ENCODE measurements at regions not wholly inside any gene's neighbourhood (a gene's known extent, or its start where the extent isn't known, plus 50 kb on each side); places are given as distances from the start of the nearest gene placed in this dataset.

DNA sequence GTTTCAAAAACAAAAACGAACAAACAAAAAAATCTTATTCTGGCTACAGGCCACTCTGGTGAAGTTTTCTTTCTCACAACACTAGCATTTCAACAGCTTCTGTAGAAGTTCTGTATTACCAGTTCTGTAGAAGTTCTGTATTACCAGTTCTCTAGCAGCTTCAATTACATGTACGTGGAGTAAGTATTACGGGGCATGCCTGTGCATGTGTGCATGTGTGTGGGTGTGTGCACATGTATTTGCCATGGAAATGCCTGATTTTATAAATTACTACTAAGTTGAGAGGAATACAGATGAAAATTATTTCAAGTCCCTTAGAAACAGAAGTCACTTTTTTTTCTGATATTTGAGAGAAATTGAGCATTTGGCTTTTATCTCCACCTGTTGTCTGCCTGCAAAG, 414.2 kb downstream of the FOXO1 start:
- 0 out of 2 replicates have a peak, but pooled peaks cover 2% of the 10 kb centered on the region for H3K9me3 ChIP-seq
- H3K27me3 ChIP-seq (replicated peaks; ENCODE audit: control insufficient read depth, insufficient read depth, low read length), result no peaks in the 10 kb centered on the region
- peaks cover 6% of the 10 kb centered on the region; the same call in 1 of the 2 replicates for H3K4me1 ChIP-seq
- H3K4me1 Mint-ChIP-seq (ENCODE audit: low read depth, unreplicated experiment), result no peaks in the 10 kb centered on the region
- H3K4me3 ChIP-seq (ENCODE audit: low read depth, low read length), result no peak overlapping the region
- no TSS peak for BruUV-seq (replicated peaks)
- CTCF ChIA-PET, result no interaction called here
- no peak overlapping the region for H3K4me3 Mint-ChIP-seq (ENCODE audit: unreplicated experiment)
- no peaks in the 10 kb centered on the region for H3K36me3 Mint-ChIP-seq (ENCODE audit: insufficient read depth, unreplicated experiment)
- no peaks in the 10 kb centered on the region for H3K36me3 ChIP-seq (ENCODE audit: control insufficient read depth, insufficient read depth, low read length)
- TF ChIP-seq, protein P1, sequence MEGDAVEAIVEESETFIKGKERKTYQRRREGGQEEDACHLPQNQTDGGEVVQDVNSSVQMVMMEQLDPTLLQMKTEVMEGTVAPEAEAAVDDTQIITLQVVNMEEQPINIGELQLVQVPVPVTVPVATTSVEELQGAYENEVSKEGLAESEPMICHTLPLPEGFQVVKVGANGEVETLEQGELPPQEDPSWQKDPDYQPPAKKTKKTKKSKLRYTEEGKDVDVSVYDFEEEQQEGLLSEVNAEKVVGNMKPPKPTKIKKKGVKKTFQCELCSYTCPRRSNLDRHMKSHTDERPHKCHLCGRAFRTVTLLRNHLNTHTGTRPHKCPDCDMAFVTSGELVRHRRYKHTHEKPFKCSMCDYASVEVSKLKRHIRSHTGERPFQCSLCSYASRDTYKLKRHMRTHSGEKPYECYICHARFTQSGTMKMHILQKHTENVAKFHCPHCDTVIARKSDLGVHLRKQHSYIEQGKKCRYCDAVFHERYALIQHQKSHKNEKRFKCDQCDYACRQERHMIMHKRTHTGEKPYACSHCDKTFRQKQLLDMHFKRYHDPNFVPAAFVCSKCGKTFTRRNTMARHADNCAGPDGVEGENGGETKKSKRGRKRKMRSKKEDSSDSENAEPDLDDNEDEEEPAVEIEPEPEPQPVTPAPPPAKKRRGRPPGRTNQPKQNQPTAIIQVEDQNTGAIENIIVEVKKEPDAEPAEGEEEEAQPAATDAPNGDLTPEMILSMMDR (IDR thresholded peaks at IDR 0.05; ENCODE audit: insufficient read depth in 1 of 2, low read depth in 1 of 2, low read length in 1 of 2, severe bottlenecking in 1 of 2, unreplicated experiment in 1 of 2), result no peak
- DNase-seq, result no peak
- no peak overlapping the region for H3K27ac Mint-ChIP-seq (ENCODE audit: unreplicated experiment)
- intact Hi-C loops (cut with micrococcal nuclease; ENCODE audit: unreplicated experiment), result no loop called here
- no peaks in the 10 kb centered on the region for H3K9me3 Mint-ChIP-seq (ENCODE audit: unreplicated experiment)
- no peaks in the 10 kb centered on the region for H3K27me3 Mint-ChIP-seq (ENCODE audit: insufficient read depth, unreplicated experiment)
- POLR2A ChIA-PET, result no interaction called here

DNA sequence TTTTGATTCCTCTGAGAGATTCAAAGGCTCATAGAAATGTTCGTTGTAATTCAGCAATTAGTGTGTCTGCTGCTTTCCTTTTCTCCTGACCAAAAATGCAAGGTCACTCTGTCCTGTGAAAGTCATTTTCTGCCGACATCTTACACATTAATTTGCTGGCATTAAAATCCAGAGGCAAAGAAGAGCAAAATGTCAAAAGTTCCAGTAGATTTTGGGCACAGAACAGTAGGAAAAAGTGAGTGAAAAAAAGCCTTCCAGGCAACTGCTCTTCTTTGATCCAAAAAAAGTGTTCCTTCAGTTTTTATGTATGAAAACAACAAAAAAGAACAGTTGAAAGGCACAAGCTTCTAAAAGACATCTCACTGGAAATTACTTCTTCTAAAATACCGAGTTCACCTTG, 413.8 kb downstream of the FOXO1 start:
- H3K36me3 ChIP-seq (ENCODE audit: control insufficient read depth, insufficient read depth, low read length), result no peaks in the 10 kb centered on the region
- BruUV-seq (replicated peaks), result no TSS peak
- ChIA-PET CTCF (no interaction called here), POLR2A (no interaction called here)
- no peaks in the 10 kb centered on the region for H3K9me3 Mint-ChIP-seq (ENCODE audit: unreplicated experiment)
- no peaks in the 10 kb centered on the region for H3K9me3 ChIP-seq
- H3K4me3 Mint-ChIP-seq (ENCODE audit: unreplicated experiment), result no peak overlapping the region
- no peak overlapping the region for H3K27ac Mint-ChIP-seq (ENCODE audit: unreplicated experiment)
- H3K36me3 Mint-ChIP-seq (ENCODE audit: insufficient read depth, unreplicated experiment), result no peaks in the 10 kb centered on the region
- H3K27me3 Mint-ChIP-seq (ENCODE audit: insufficient read depth, unreplicated experiment), result no peaks in the 10 kb centered on the region
- TF ChIP-seq, protein P1 (IDR thresholded peaks at IDR 0.05; ENCODE audit: insufficient read depth in 1 of 2, low read depth in 1 of 2, low read length in 1 of 2, severe bottlenecking in 1 of 2, unreplicated experiment in 1 of 2), result no peak
- H3K4me3 ChIP-seq (ENCODE audit: low read depth, low read length), result no peak overlapping the region
- intact Hi-C loops (cut with micrococcal nuclease; ENCODE audit: unreplicated experiment), result no loop called here
- H3K27me3 ChIP-seq (replicated peaks; ENCODE audit: control insufficient read depth, insufficient read depth, low read length), result no peaks in the 10 kb centered on the region
- no peak for DNase-seq
- H3K4me1 Mint-ChIP-seq (ENCODE audit: low read depth, unreplicated experiment), result no peaks in the 10 kb centered on the region
- peaks cover 6% of the 10 kb centered on the region; the same call in 1 of the 2 replicates for H3K4me1 ChIP-seq

DNA sequence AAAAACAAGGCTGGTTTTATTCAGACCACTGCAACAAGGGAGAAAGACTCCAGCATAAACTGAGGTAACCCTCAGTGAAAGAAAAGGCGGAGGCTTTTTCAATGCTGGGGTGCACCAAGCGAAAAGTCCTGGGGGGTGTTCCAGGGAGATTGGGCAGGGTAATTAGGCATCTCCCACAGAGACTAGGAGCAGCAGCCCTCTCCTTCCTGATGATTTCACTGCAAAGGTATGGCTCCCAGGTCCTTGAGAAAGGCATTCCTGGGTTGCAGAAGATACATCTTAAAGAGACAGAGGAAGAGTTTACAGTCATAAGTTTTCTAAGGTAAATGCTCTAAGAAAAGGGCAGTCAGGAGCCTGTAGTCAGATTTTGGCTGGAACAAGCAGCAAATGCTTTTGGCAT, 412.0 kb downstream of the FOXO1 start:
- H3K27me3 ChIP-seq (replicated peaks; ENCODE audit: control insufficient read depth, insufficient read depth, low read length), result no peaks in the 10 kb centered on the region
- no TSS peak for BruUV-seq (replicated peaks)

More for the DNA sequence above, 412.0 kb downstream of the FOXO1 start:
- H3K4me1 ChIP-seq, result peaks cover 6% of the 10 kb centered on the region; the same call in 1 of the 2 replicates
- TF ChIP-seq, protein P1 (IDR thresholded peaks at IDR 0.05; ENCODE audit: insufficient read depth in 1 of 2, low read depth in 1 of 2, low read length in 1 of 2, severe bottlenecking in 1 of 2, unreplicated experiment in 1 of 2), result no peak
- Mint-ChIP-seq H3K9me3 (ENCODE audit: unreplicated experiment) (no peaks in the 10 kb centered on the region), H3K27ac (ENCODE audit: unreplicated experiment) (no peak overlapping the region), H3K27me3 (ENCODE audit: insufficient read depth, unreplicated experiment) (no peaks in the 10 kb centered on the region), H3K4me3 (ENCODE audit: unreplicated experiment) (no peak overlapping the region), H3K4me1 (ENCODE audit: low read depth, unreplicated experiment) (no peaks in the 10 kb centered on the region), H3K36me3 (ENCODE audit: insufficient read depth, unreplicated experiment) (no peaks in the 10 kb centered on the region)
- no peaks in the 10 kb centered on the region for H3K9me3 ChIP-seq
- DNase-seq, result no peak
- H3K4me3 ChIP-seq (ENCODE audit: low read depth, low read length), result no peak overlapping the region
- intact Hi-C loops (cut with micrococcal nuclease; ENCODE audit: unreplicated experiment), result no loop called here
- no peaks in the 10 kb centered on the region for H3K36me3 ChIP-seq (ENCODE audit: control insufficient read depth, insufficient read depth, low read length)
- ChIA-PET POLR2A (no interaction called here), CTCF (interaction anchor here (0.6 kb wide), 1 partner anchor 308 kb away, joined by 4 read pairs; no protein-coding TSS in a partner anchor)

Measured in Caco-2 (cell line).